ENCODE measurements at regions not wholly inside any gene's neighbourhood (a gene's known extent, or its start where the extent isn't known, plus 50 kb on each side); places are given as distances from the start of the nearest gene placed in this dataset.

- no peak for TF ChIP-seq CTCF (conservative IDR thresholded peaks at IDR 0.05)
- no peak for TF ChIP-seq ZFX (IDR thresholded peaks at IDR 0.05)
Measured at GRCh38 chr10:31142026-31142425, 110.4 kb upstream of the ZNF438 start.
